K562 (cell line): ENCODE measurements at regions not wholly inside any gene's neighbourhood (a gene's known extent, or its start where the extent isn't known, plus 50 kb on each side); places are given as distances from the start of the nearest gene placed in this dataset.

ENCODE experiments used
- ATAC-seq: fragments of 200-7000 bp; cut with Tn5 transposase; 3 replicates; pipeline ENCODE4 v1.9.1; 2020; ENCODE audit warnings: moderate library complexity
- BruUV-seq: library from RNA; stranded (reverse); fragments of 400-500 nt; replicated peaks from 2 replicates; lab custom pipeline; 2021; lab: Mats Ljungman, UMichigan
- CTCF ChIA-PET: fragments of 300-600 bp; formaldehyde crosslinking; extraction: SDS; loops from one replicate; lab custom pipeline; 2021; ENCODE audit warnings: low intra/inter-chr PET ratio; lab: Yijun Ruan, JAX
- POLR2A ChIA-PET: fragments of 300-600, 350-650 bp; sonication (Branson Sonifier 250); formaldehyde crosslinking; extraction: SDS; loops from one replicate; lab custom pipeline; 2021; ENCODE audit warnings: antibody characterized with exemption, inconsistent platforms; lab: Yijun Ruan, JAX
- DNase-seq, 4 experiments: peaks; one replicate each; pipeline versions ENCODE4 v3.0.0 to v3.0.0-alpha.2; 2011 to 2018; ENCODE audit warnings: low spot score in 3 of 4, mixed read lengths in 3 of 4; ENCODE audit errors: extremely low read depth in 1 of 4
- FAIRE-seq: peaks from 2 replicates; lab custom pipeline; 2011; peaks lifted over from hg19 to GRCh38; lab: Jason Lieb, UNC
- H2AFZ ChIP-seq: 2 replicates; pipeline ENCODE4 v1.6.0; 2011; ENCODE audit warnings: low read depth, low read length, control low read depth, inconsistent platforms
- H3K27ac ChIP-seq: fragments of 200-600 bp; 3 replicates; pipeline ENCODE4 v1.8.0; 2011; ENCODE audit warnings: low read depth, mild to moderate bottlenecking, control low read depth, inconsistent platforms, low read length, moderate library complexity, mixed read lengths; ENCODE audit errors: extremely low read depth
- H3K27me3 ChIP-seq, 2 experiments: fragments of 300-600 bp in 1 of 2; 2 replicates in 1 of 2; 3 replicates in 1 of 2; pipeline versions ENCODE4 v1.6.0 to v1.8.0; 2011; ENCODE audit warnings: inconsistent platforms in 2 of 2, low read length in 2 of 2, mild to moderate bottlenecking in 1 of 2, mixed read lengths in 1 of 2, moderate library complexity in 1 of 2; ENCODE audit not compliant: control insufficient read depth in 2 of 2, insufficient read depth in 2 of 2
- H3K36me3 ChIP-seq: fragments of 300-600 bp; 3 replicates; pipeline ENCODE4 v1.8.0; 2011; ENCODE audit warnings: mild to moderate bottlenecking, low read length, inconsistent platforms; ENCODE audit not compliant: control insufficient read depth, insufficient read depth
- H3K4me1 ChIP-seq, 2 experiments: fragments of 200-600 bp in 1 of 2; replicated peaks in 1 of 2; 2 replicates in 1 of 2; 3 replicates in 1 of 2; pipeline versions ENCODE4 v1.5.1 to v1.8.0; 2011; ENCODE audit warnings: inconsistent platforms in 2 of 2, low read length in 2 of 2, mild to moderate bottlenecking in 1 of 2, mixed read lengths in 1 of 2, moderate library complexity in 1 of 2; ENCODE audit not compliant: control insufficient read depth in 2 of 2, insufficient read depth in 2 of 2
- H3K4me2 ChIP-seq: 2 replicates; pipeline ENCODE4 v1.6.1; 2011; ENCODE audit warnings: low read length, control low read depth, inconsistent platforms, mixed read lengths; ENCODE audit not compliant: insufficient read depth
- H3K4me3 ChIP-seq: fragments of 200-600 bp; sonication (generic), shearing (Covaris generic); 2 replicates; pipeline ENCODE4 v1.5.1; 2016; ENCODE audit warnings: control low read depth, inconsistent platforms
- H3K79me2 ChIP-seq: fragments of 200-600 bp; 3 replicates; pipeline ENCODE4 v1.8.0; 2011; ENCODE audit warnings: low read length, inconsistent platforms; ENCODE audit not compliant: control insufficient read depth, insufficient read depth
- H3K9ac ChIP-seq, 2 experiments: 2 replicates each; pipeline versions ENCODE4 v1.6.0 to v1.6.1; 2011; ENCODE audit warnings: low read depth in 2 of 2, low read length in 2 of 2, control low read depth in 1 of 2, inconsistent platforms in 1 of 2, mild to moderate bottlenecking in 1 of 2, mixed read lengths in 1 of 2; ENCODE audit not compliant: insufficient read depth in 1 of 2
- H3K9me1 ChIP-seq: one replicate; pipeline ENCODE4 v1.6.0; 2011; ENCODE audit warnings: inconsistent platforms, mild to moderate bottlenecking, low read length, moderate library complexity; ENCODE audit not compliant: control insufficient read depth, insufficient read depth
- H3K9me3 ChIP-seq: replicated peaks from 2 replicates; pipeline ENCODE4 v1.5.1; 2011; ENCODE audit warnings: low read depth, low read length, inconsistent platforms; ENCODE audit not compliant: control insufficient read depth, insufficient read depth
- H4K20me1 ChIP-seq: replicated peaks from 2 replicates; pipeline ENCODE4 v1.6.1; 2011; ENCODE audit warnings: low read length, inconsistent platforms, mixed read lengths; ENCODE audit not compliant: control insufficient read depth, insufficient read depth
- CEBPB ChIP-seq: fragments of 450-650 bp; IDR thresholded peaks from 2 replicates; pipeline ENCODE4 v1.6.1; 2016; ENCODE audit warnings: missing genetic modification characterization, missing compliant biosample characterization
- MITF ChIP-seq: IDR thresholded peaks from 2 replicates; pipeline ENCODE4 v1.6.1; 2014; ENCODE audit warnings: antibody characterized with exemption
- MLX ChIP-seq, 2 experiments: fragments of 450-650 bp in 1 of 2; sonication (generic) in 1 of 2; formaldehyde crosslinking; conservative IDR thresholded peaks; 2 replicates each; pipeline versions ENCODE4 v1.4.0 to v1.8.1; 2020 to 2022; ENCODE audit warnings: mild to moderate bottlenecking in 1 of 2, missing genetic modification reagents in 1 of 2
- MTA3 ChIP-seq: fragments of 450-650 bp; formaldehyde crosslinking; IDR thresholded peaks from 2 replicates; pipeline ENCODE4 v1.6.1; 2017; ENCODE audit warnings: mild to moderate bottlenecking, borderline replicate concordance
- RBM14 ChIP-seq: fragments of 200-400 bp; formaldehyde crosslinking; IDR thresholded peaks from 2 replicates; pipeline ENCODE4 v1.6.1; 2018; ENCODE audit warnings: low read depth, mild to moderate bottlenecking, low read length, moderate library complexity, borderline replicate concordance; ENCODE audit not compliant: insufficient read depth
- SMARCB1 ChIP-seq: IDR thresholded peaks from 2 replicates; pipeline ENCODE4 v1.6.1; 2011; ENCODE audit warnings: improper control_type of control experiment, low read depth; ENCODE audit not compliant: insufficient read length
- ZFP91 ChIP-seq: sonication (generic); formaldehyde crosslinking; IDR thresholded peaks from 2 replicates; pipeline ENCODE4 v1.8.0; 2022; ENCODE audit warnings: mild to moderate bottlenecking, missing genetic modification reagents
- ZNF316 ChIP-seq: fragments of 450-650 bp; IDR thresholded peaks from 2 replicates; pipeline ENCODE4 v1.6.1; 2016
- ZNF436 ChIP-seq: fragments of 250-450, 450-650 bp; sonication (Bioruptor Pico); formaldehyde crosslinking; IDR thresholded peaks from 2 replicates; pipeline ENCODE4 v1.7.0; 2020; ENCODE audit warnings: mild to moderate bottlenecking
- ZNF584 ChIP-seq: fragments of 200-800 bp; sonication (Bioruptor generic); IDR thresholded peaks from 2 replicates; pipeline ENCODE4 v1.6.1; 2016; ENCODE audit warnings: low read depth, mild to moderate bottlenecking, missing genetic modification characterization, missing compliant biosample characterization
- ZNF695 ChIP-seq: fragments of 450-650 bp; formaldehyde crosslinking; IDR thresholded peaks from 2 replicates; pipeline ENCODE4 v1.4.0; 2020; ENCODE audit warnings: mild to moderate bottlenecking, moderate library complexity
- WGBS: fragments of 100-300 bp; shearing (Covaris generic); methylation state at CpG from one replicate; pipeline ENCODE4 v1.1.6; 2016; ENCODE audit warnings: low coverage, mixed read lengths; ENCODE audit not compliant: insufficient coverage; ENCODE audit errors: missing lambda C conversion rate; 5-methylcytosine and 5-hydroxymethylcytosine counted together
- in situ Hi-C: fragments of 300-500 bp; cut with MboI; formaldehyde crosslinking; loops from 4 replicates; pipeline ENCODE4 v1.15.0; 2018; ENCODE audit warnings: inconsistent platforms, mixed read lengths
- intact Hi-C: fragments of 100-400 bp; cut with micrococcal nuclease; formaldehyde crosslinking; loops from 2 replicates; pipeline ENCODE4 v1.14.2; 2022
- TF ChIP-seq, protein P1 (sequence below): fragments of 450-650 bp; formaldehyde crosslinking; IDR thresholded peaks from 2 replicates; pipeline ENCODE4 v1.4.0; 2020; ENCODE audit warnings: mild to moderate bottlenecking
- TF ChIP-seq, protein P2 (sequence below): fragments of 450-650 bp; formaldehyde crosslinking; IDR thresholded peaks from 2 replicates; pipeline ENCODE4 v1.4.0; 2020; ENCODE audit warnings: mild to moderate bottlenecking, moderate library complexity
- TF ChIP-seq, protein P3 (sequence below): fragments of 450-650 bp; formaldehyde crosslinking; IDR thresholded peaks from 2 replicates; pipeline ENCODE4 v1.4.0; 2020; ENCODE audit warnings: mild to moderate bottlenecking, mixed read lengths

- no peak for TF ChIP-seq MLX (CRISPR knock-in tag; conservative IDR thresholded peaks at IDR 0.05)
These were observed 600.1 kb upstream of the KIRREL3 start (continued) for GRCh38 chr11:127600674-127601073.

- CTCF ChIA-PET: no interaction called here
- Histone ChIP-seq H3K79me2 (no peaks in the 10 kb centered on the region), H3K9me1 (no peaks in the 10 kb centered on the region), H3K9ac (no peak overlapping the region), H3K4me2 (no peak overlapping the region), H3K9me3 (no peaks in the 10 kb centered on the region), H3K4me1 (no peaks in the 10 kb centered on the region), H3K4me3 (no peak overlapping the region), H3K36me3 (no peaks in the 10 kb centered on the region), H2AFZ (no peak overlapping the region), H4K20me1 (no peaks in the 10 kb centered on the region), H3K27me3 (no peaks in the 10 kb centered on the region), H3K27ac (no peak overlapping the region)
- ATAC-seq (no peak), FAIRE-seq (no peak), DNase-seq (no peak)
- in situ Hi-C loops: no loop called here
- no TSS peak for BruUV-seq
- intact Hi-C loops: no loop called here
- 0% methylated on average over 3 of the region's 3 CpGs for WGBS
- POLR2A ChIA-PET: no interaction called here
- TF ChIP-seq, protein P1, sequence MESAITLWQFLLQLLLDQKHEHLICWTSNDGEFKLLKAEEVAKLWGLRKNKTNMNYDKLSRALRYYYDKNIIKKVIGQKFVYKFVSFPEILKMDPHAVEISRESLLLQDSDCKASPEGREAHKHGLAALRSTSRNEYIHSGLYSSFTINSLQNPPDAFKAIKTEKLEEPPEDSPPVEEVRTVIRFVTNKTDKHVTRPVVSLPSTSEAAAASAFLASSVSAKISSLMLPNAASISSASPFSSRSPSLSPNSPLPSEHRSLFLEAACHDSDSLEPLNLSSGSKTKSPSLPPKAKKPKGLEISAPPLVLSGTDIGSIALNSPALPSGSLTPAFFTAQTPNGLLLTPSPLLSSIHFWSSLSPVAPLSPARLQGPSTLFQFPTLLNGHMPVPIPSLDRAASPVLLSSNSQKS (CRISPR knock-in tag): no peak
- TF ChIP-seq SMARCB1 (no peak), ZNF584 (CRISPR knock-in tag) (no peak), ZNF436 (CRISPR knock-in tag) (no peak), ZNF695 (CRISPR knock-in tag) (no peak), RBM14 (no peak), CEBPB (tag) (no peak), ZNF316 (no peak), MTA3 (no peak), ZFP91 (CRISPR knock-in tag) (no peak), MITF (no peak)
- TF ChIP-seq, protein P2, sequence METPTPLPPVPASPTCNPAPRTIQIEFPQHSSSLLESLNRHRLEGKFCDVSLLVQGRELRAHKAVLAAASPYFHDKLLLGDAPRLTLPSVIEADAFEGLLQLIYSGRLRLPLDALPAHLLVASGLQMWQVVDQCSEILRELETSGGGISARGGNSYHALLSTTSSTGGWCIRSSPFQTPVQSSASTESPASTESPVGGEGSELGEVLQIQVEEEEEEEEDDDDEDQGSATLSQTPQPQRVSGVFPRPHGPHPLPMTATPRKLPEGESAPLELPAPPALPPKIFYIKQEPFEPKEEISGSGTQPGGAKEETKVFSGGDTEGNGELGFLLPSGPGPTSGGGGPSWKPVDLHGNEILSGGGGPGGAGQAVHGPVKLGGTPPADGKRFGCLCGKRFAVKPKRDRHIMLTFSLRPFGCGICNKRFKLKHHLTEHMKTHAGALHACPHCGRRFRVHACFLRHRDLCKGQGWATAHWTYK (CRISPR knock-in tag): no peak
- TF ChIP-seq, protein P3, sequence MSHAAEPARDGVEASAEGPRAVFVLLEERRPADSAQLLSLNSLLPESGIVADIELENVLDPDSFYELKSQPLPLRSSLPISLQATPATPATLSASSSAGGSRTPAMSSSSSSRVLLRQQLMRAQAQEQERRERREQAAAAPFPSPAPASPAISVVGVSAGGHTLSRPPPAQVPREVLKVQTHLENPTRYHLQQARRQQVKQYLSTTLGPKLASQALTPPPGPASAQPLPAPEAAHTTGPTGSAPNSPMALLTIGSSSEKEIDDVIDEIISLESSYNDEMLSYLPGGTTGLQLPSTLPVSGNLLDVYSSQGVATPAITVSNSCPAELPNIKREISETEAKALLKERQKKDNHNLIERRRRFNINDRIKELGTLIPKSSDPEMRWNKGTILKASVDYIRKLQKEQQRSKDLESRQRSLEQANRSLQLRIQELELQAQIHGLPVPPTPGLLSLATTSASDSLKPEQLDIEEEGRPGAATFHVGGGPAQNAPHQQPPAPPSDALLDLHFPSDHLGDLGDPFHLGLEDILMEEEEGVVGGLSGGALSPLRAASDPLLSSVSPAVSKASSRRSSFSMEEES (CRISPR knock-in tag): no peak
These were observed 597.9 kb upstream of the KIRREL3 start for GRCh38 chr11:127598476-127598875.
